ENCODE measurements at regions not wholly inside any gene's neighbourhood (a gene's known extent, or its start where the extent isn't known, plus 50 kb on each side); places are given as distances from the start of the nearest gene placed in this dataset.
A peak's percentile ranks its signal among the peaks of the same experiment; 100 is the strongest.

DNA sequence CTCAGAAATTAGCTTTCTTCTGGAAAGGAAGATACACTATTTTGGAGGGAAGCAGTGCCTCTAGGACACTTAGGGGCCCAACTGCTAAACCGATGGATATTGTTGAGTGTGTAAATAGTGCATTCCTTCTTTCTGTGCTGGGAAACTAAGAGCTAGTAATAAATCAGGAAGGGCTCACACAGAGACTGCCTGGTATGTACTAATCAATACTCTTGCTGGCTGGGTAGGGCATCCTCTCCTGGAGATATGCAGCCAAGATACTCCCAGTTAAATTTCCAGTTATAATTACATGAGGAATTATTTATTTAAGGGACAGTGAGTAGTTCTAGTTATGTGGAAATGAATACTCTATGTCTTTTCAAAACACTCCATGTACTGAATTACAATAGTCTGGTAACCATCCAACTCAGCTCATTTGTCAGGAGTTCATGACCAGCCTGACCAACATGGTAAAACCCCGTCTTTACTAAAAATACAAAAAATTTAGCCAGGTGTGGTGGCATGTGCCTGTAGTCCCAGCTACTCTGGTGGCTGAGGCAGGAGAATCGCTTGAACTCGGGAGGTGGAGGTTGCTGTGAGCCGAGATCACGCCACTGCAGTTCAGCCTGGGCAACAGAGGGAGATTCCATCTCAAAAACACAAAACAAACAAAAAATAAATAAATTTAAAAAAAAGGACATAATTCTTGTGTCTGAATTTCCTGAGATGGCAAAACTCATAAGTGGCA, 100.0 kb downstream of the OR2B2 start (continued):
- TF ChIP-seq, protein P1, sequence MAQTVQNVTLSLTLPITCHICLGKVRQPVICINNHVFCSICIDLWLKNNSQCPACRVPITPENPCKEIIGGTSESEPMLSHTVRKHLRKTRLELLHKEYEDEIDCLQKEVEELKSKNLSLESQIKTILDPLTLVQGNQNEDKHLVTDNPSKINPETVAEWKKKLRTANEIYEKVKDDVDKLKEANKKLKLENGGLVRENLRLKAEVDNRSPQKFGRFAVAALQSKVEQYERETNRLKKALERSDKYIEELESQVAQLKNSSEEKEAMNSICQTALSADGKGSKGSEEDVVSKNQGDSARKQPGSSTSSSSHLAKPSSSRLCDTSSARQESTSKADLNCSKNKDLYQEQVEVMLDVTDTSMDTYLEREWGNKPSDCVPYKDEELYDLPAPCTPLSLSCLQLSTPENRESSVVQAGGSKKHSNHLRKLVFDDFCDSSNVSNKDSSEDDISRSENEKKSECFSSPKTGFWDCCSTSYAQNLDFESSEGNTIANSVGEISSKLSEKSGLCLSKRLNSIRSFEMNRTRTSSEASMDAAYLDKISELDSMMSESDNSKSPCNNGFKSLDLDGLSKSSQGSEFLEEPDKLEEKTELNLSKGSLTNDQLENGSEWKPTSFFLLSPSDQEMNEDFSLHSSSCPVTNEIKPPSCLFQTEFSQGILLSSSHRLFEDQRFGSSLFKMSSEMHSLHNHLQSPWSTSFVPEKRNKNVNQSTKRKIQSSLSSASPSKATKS (CRISPR knock-in tag; IDR thresholded peaks at IDR 0.05) = no peak
- TF ChIP-seq IKZF1 (IDR thresholded peaks at IDR 0.05) (no peak), ZNF577 (CRISPR knock-in tag; IDR thresholded peaks at IDR 0.05; ENCODE audit: borderline replicate concordance, low read depth) (no peak), RNF2 (conservative IDR thresholded peaks at IDR 0.05; ENCODE audit: low read depth) (no peak), CHD2 (IDR thresholded peaks at IDR 0.05; ENCODE audit: low read depth, low read length) (no peak), ZNF780A (CRISPR knock-in tag; IDR thresholded peaks at IDR 0.05) (no peak), NFYC (CRISPR knock-in tag; IDR thresholded peaks at IDR 0.05) (no peak), RORA (CRISPR knock-in tag; IDR thresholded peaks at IDR 0.05) (no peak), RCOR2 (CRISPR knock-in tag; IDR thresholded peaks at IDR 0.05) (no peak), PHB2 (IDR thresholded peaks at IDR 0.05; ENCODE audit: partially characterized antibody) (no peak), ZEB1 (IDR thresholded peaks at IDR 0.05; ENCODE audit: insufficient replicate concordance, low read depth) (no peak), KLF16 (CRISPR knock-in tag; IDR thresholded peaks at IDR 0.05) (no peak), EHMT2 (IDR thresholded peaks at IDR 0.05; ENCODE audit: borderline replicate concordance, low read depth, low read length) (no peak), MTF1 (CRISPR knock-in tag; IDR thresholded peaks at IDR 0.05) (no peak), ZNF350 (CRISPR knock-in tag; IDR thresholded peaks at IDR 0.05; ENCODE audit: borderline replicate concordance, low read depth) (no peak), PITX1 (CRISPR knock-in tag; IDR thresholded peaks at IDR 0.05) (no peak), ONECUT2 (CRISPR knock-in tag; IDR thresholded peaks at IDR 0.05) (peak; percentile 90), MIER2 (CRISPR knock-in tag; IDR thresholded peaks at IDR 0.05) (no peak), ZNF777 (CRISPR knock-in tag; IDR thresholded peaks at IDR 0.05) (no peak), NFYB (CRISPR knock-in tag; IDR thresholded peaks at IDR 0.05) (no peak), ZNF615 (CRISPR knock-in tag; IDR thresholded peaks at IDR 0.05; ENCODE audit: borderline replicate concordance) (no peak), NFATC3 (CRISPR knock-in tag; IDR thresholded peaks at IDR 0.05) (no peak), ZIK1 (CRISPR knock-in tag; IDR thresholded peaks at IDR 0.05; ENCODE audit: borderline replicate concordance, low read depth) (no peak), ZNF891 (CRISPR knock-in tag; IDR thresholded peaks at IDR 0.05) (no peak), TEAD3 (CRISPR knock-in tag; optimal IDR thresholded peaks at IDR 0.05; ENCODE audit: borderline replicate concordance) (peak; percentile 95)
- TF ChIP-seq, protein P2, sequence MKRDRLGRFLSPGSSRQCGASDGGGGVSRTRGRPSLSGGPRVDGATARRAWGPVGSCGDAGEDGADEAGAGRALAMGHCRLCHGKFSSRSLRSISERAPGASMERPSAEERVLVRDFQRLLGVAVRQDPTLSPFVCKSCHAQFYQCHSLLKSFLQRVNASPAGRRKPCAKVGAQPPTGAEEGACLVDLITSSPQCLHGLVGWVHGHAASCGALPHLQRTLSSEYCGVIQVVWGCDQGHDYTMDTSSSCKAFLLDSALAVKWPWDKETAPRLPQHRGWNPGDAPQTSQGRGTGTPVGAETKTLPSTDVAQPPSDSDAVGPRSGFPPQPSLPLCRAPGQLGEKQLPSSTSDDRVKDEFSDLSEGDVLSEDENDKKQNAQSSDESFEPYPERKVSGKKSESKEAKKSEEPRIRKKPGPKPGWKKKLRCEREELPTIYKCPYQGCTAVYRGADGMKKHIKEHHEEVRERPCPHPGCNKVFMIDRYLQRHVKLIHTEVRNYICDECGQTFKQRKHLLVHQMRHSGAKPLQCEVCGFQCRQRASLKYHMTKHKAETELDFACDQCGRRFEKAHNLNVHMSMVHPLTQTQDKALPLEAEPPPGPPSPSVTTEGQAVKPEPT (CRISPR knock-in tag; IDR thresholded peaks at IDR 0.05; ENCODE audit: low read depth) = no peak
- TF ChIP-seq, protein P3, sequence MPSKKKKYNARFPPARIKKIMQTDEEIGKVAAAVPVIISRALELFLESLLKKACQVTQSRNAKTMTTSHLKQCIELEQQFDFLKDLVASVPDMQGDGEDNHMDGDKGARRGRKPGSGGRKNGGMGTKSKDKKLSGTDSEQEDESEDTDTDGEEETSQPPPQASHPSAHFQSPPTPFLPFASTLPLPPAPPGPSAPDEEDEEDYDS (CRISPR knock-in tag; IDR thresholded peaks at IDR 0.05) = no peak
- TF ChIP-seq, protein P4, sequence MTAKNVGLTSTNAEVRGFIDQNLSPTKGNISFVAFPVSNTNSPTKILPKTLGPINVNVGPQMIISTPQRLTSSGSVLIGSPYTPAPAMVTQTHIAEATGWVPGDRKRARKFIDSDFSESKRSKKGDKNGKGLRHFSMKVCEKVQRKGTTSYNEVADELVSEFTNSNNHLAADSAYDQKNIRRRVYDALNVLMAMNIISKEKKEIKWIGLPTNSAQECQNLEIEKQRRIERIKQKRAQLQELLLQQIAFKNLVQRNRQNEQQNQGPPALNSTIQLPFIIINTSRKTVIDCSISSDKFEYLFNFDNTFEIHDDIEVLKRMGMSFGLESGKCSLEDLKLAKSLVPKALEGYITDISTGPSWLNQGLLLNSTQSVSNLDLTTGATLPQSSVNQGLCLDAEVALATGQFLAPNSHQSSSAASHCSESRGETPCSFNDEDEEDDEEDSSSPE (CRISPR knock-in tag; IDR thresholded peaks at IDR 0.05) = no peak

All from HepG2 (cell line).